Mesenchymal stem cell (in vitro differentiated cells and primary cell): ENCODE measurements at regions not wholly inside any gene's neighbourhood (a gene's known extent, or its start where the extent isn't known, plus 50 kb on each side); places are given as distances from the start of the nearest gene placed in this dataset.
"Not testable (repeated sequence)": the region's sequence is repeated elsewhere in the genome, so short reads cannot be mapped to it uniquely, and the experiment has no call there.

Experiments used
- DNase-seq: peaks from one replicate; pipeline ENCODE4 v3.0.0-alpha.2; 2013
- H2AFZ ChIP-seq: one replicate; pipeline ENCODE4 v1.6.1; 2013; ENCODE audit warnings: low read depth, mild to moderate bottlenecking, control low read depth, inconsistent platforms, low read length, moderate library complexity
- H2AK5ac ChIP-seq: 2 replicates; pipeline ENCODE4 v1.6.1; 2013; ENCODE audit warnings: low read length, moderate library complexity, mild to moderate bottlenecking, inconsistent platforms; ENCODE audit not compliant: severe bottlenecking
- H2BK120ac ChIP-seq: one replicate; pipeline ENCODE4 v1.6.1; 2013; ENCODE audit warnings: low read depth, mild to moderate bottlenecking, inconsistent platforms, low read length, moderate library complexity
- H2BK12ac ChIP-seq, 2 experiments: one replicate each; pipeline ENCODE4 v1.6.1; 2013; ENCODE audit warnings: inconsistent platforms in 2 of 2, low read length in 2 of 2, mild to moderate bottlenecking in 2 of 2, moderate library complexity in 2 of 2, control low read depth in 1 of 2
- H2BK15ac ChIP-seq: one replicate; pipeline ENCODE4 v1.6.1; 2013; ENCODE audit warnings: mild to moderate bottlenecking, low read depth, inconsistent platforms; ENCODE audit not compliant: poor library complexity, severe bottlenecking
- H2BK5ac ChIP-seq: 2 replicates; pipeline ENCODE4 v1.6.1; 2013; ENCODE audit warnings: low read depth, mild to moderate bottlenecking, low read length, control low read depth, inconsistent platforms; ENCODE audit not compliant: poor library complexity, severe bottlenecking
- H3K14ac ChIP-seq, 2 experiments: one replicate each; pipeline ENCODE4 v1.6.1; 2013; ENCODE audit warnings: inconsistent platforms in 2 of 2, low read length in 2 of 2, control low read depth in 1 of 2, mild to moderate bottlenecking in 1 of 2, moderate library complexity in 1 of 2
- H3K18ac ChIP-seq, 2 experiments: one replicate each; pipeline ENCODE4 v1.6.1; 2013; ENCODE audit warnings: inconsistent platforms in 2 of 2, low read length in 2 of 2, control low read depth in 1 of 2, low read depth in 1 of 2, mild to moderate bottlenecking in 1 of 2
- H3K23ac ChIP-seq, 2 experiments: one replicate each; pipeline ENCODE4 v1.6.1; 2013; ENCODE audit warnings: inconsistent platforms in 2 of 2, low read length in 2 of 2, mild to moderate bottlenecking in 2 of 2, moderate library complexity in 2 of 2, control low read depth in 1 of 2
- H3K27ac ChIP-seq: 2 replicates; pipeline ENCODE4 v1.5.1; 2013; ENCODE audit warnings: mild to moderate bottlenecking, moderate library complexity, low read length, control low read depth, inconsistent platforms; ENCODE audit not compliant: poor library complexity, severe bottlenecking
- H3K27me3 ChIP-seq, 2 experiments: 2 replicates each; pipeline versions ENCODE4 v1.6.1 to v1.7.0; 2013; ENCODE audit warnings: low read length in 2 of 2, mild to moderate bottlenecking in 2 of 2, moderate library complexity in 2 of 2, control low read depth in 1 of 2, inconsistent platforms in 1 of 2; ENCODE audit not compliant: control insufficient read depth in 1 of 2, insufficient read depth in 1 of 2
- H3K36me3 ChIP-seq, 2 experiments: 2 replicates each; pipeline versions ENCODE4 v1.6.1 to v1.7.0; 2013; ENCODE audit warnings: low read length in 2 of 2, control low read depth in 1 of 2, inconsistent platforms in 1 of 2, low read depth in 1 of 2, mild to moderate bottlenecking in 1 of 2; ENCODE audit not compliant: insufficient read depth in 2 of 2, control insufficient read depth in 1 of 2
- H3K4ac ChIP-seq, 2 experiments: one replicate each; pipeline ENCODE4 v1.6.1; 2013; ENCODE audit warnings: inconsistent platforms in 2 of 2, low read length in 2 of 2, mild to moderate bottlenecking in 2 of 2, moderate library complexity in 2 of 2, control low read depth in 1 of 2, low read depth in 1 of 2
- H3K4me1 ChIP-seq: 2 replicates; pipeline ENCODE4 v1.6.1; 2013; ENCODE audit warnings: low read depth, low read length, control low read depth; ENCODE audit not compliant: control insufficient read depth, insufficient read depth
- H3K4me2 ChIP-seq: 2 replicates; pipeline ENCODE4 v1.6.1; 2013; ENCODE audit warnings: low read length, mild to moderate bottlenecking, inconsistent platforms; ENCODE audit not compliant: poor library complexity, severe bottlenecking
- H3K4me3 ChIP-seq, 2 experiments: 2 replicates each; pipeline versions ENCODE4 v1.5.1 to v1.7.0; 2013; ENCODE audit warnings: low read length in 2 of 2, mild to moderate bottlenecking in 2 of 2, control low read depth in 1 of 2, low read depth in 1 of 2; ENCODE audit not compliant: insufficient read depth in 1 of 2
- H3K79me1 ChIP-seq: replicated peaks from 2 replicates; pipeline ENCODE4 v1.6.1; 2013; ENCODE audit warnings: mild to moderate bottlenecking, control low read depth, low read length, inconsistent platforms; ENCODE audit not compliant: poor library complexity, severe bottlenecking
- H3K9ac ChIP-seq: 2 replicates; pipeline ENCODE4 v1.7.0; 2013; ENCODE audit warnings: mild to moderate bottlenecking, low read length, moderate library complexity
- H3K9me3 ChIP-seq: 2 replicates; pipeline ENCODE4 v1.7.0; 2013; ENCODE audit warnings: mild to moderate bottlenecking, low read length; ENCODE audit not compliant: control insufficient read depth
- H4K8ac ChIP-seq: one replicate; pipeline ENCODE4 v1.6.1; 2013; ENCODE audit warnings: inconsistent platforms, mild to moderate bottlenecking, low read length, moderate library complexity
- H4K91ac ChIP-seq: one replicate; pipeline ENCODE4 v1.6.1; 2013; ENCODE audit warnings: mild to moderate bottlenecking, low read length, inconsistent platforms
- WGBS: methylation state at CpG from one replicate; pipeline ENCODE4 v1.1.7; 2013; ENCODE audit warnings: mixed read lengths; 5-methylcytosine and 5-hydroxymethylcytosine counted together

- Histone ChIP-seq H3K18ac (no peak overlapping the region), H3K14ac (no peak overlapping the region), H2AFZ (no peak overlapping the region), H2AK5ac (no peak overlapping the region), H2BK5ac (no peak overlapping the region), H3K79me1 (no peaks in the 10 kb centered on the region), H4K8ac (no peak overlapping the region), H3K4me1 (peaks cover 9% of the 10 kb centered on the region), H3K36me3 (no peaks in the 10 kb centered on the region), H3K9me3 (peaks cover 12% of the 10 kb centered on the region), H3K23ac (no peak overlapping the region), H4K91ac (no peak overlapping the region), H3K27ac (no peak overlapping the region), H2BK15ac (no peak overlapping the region), H3K27me3 (peaks cover 83 to 91% of the 10 kb centered on the region in 2 experiments), H2BK120ac (no peak overlapping the region), H3K4ac (no peak overlapping the region), H3K4me2 (no peak overlapping the region), H3K9ac (no peak overlapping the region), H2BK12ac (no peak overlapping the region), H3K4me3 (no peak overlapping the region)
- 86% methylated on average over 13 of the region's 16 CpGs for WGBS
- DNase-seq = no peak
These were observed 107.8 kb downstream of the ADRA2C start for GRCh38 chr4:3874028-3874415.

- 78% methylated on average over 11 of the region's 11 CpGs for WGBS
- peaks cover 12% of the 10 kb centered on the region for H3K9me3 ChIP-seq
- no peak overlapping the region for H3K18ac ChIP-seq
- no peak overlapping the region for H3K4me3 ChIP-seq
- no peak overlapping the region for H3K14ac ChIP-seq
- no peak overlapping the region for H4K8ac ChIP-seq
- no peak overlapping the region for H3K23ac ChIP-seq
- no peaks in the 10 kb centered on the region for H3K79me1 ChIP-seq
- no peak overlapping the region for H3K9ac ChIP-seq
- H3K27me3 ChIP-seq = peaks cover 86 to 91% of the 10 kb centered on the region in 2 experiments
- no peak overlapping the region for H2BK12ac ChIP-seq
- no peak overlapping the region for H3K4me2 ChIP-seq
- H3K4me1 ChIP-seq = peaks cover 9% of the 10 kb centered on the region
- H3K36me3 ChIP-seq = no peaks in the 10 kb centered on the region
- H2BK120ac ChIP-seq = no peak overlapping the region
- no peak overlapping the region for H2BK5ac ChIP-seq
- no peak for DNase-seq
- H2AFZ ChIP-seq = no peak overlapping the region
- no peak overlapping the region for H3K27ac ChIP-seq
- no peak overlapping the region for H2AK5ac ChIP-seq
- no peak overlapping the region for H3K4ac ChIP-seq
- H4K91ac ChIP-seq = no peak overlapping the region
- H2BK15ac ChIP-seq = no peak overlapping the region
These were observed 108.4 kb downstream of the ADRA2C start for GRCh38 chr4:3874525-3875110.

- H3K18ac ChIP-seq = no peak overlapping the region
- no peak overlapping the region for H3K4me3 ChIP-seq
- no peak overlapping the region for H4K8ac ChIP-seq
- peaks cover 12% of the 10 kb centered on the region for H3K9me3 ChIP-seq
- H3K27me3 ChIP-seq = peaks cover 85 to 90% of the 10 kb centered on the region in 2 experiments
- no peak overlapping the region for H2AK5ac ChIP-seq
- no peak overlapping the region for H3K4me2 ChIP-seq
- H2BK15ac ChIP-seq = no peak overlapping the region
- H3K4me1 ChIP-seq = peaks cover 17% of the 10 kb centered on the region
- no peak overlapping the region for H3K14ac ChIP-seq
- H3K9ac ChIP-seq = no peak overlapping the region
- H2BK5ac ChIP-seq = no peak overlapping the region
- no peak overlapping the region for H3K4ac ChIP-seq
- no peak overlapping the region for H2AFZ ChIP-seq
- no peak overlapping the region for H4K91ac ChIP-seq
- no peak overlapping the region for H2BK120ac ChIP-seq
- H3K23ac ChIP-seq = no peak overlapping the region
- 83% methylated on average over 4 of the region's 4 CpGs for WGBS
- H3K79me1 ChIP-seq = no peaks in the 10 kb centered on the region
- no peak overlapping the region for H3K27ac ChIP-seq
- H2BK12ac ChIP-seq = no peak overlapping the region
- DNase-seq = no peak
- H3K36me3 ChIP-seq = no peaks in the 10 kb centered on the region
These were observed 109.3 kb downstream of the ADRA2C start for GRCh38 chr4:3875466-3875865.

GRCh38 chr4:3876057-3876845 lies 110.1 kb downstream of the ADRA2C start:
- H3K27ac ChIP-seq, H3K36me3 ChIP-seq, H3K9ac ChIP-seq, H3K14ac ChIP-seq, H3K23ac ChIP-seq, H3K79me1 ChIP-seq, H2AK5ac ChIP-seq, H2BK12ac ChIP-seq, H2BK5ac ChIP-seq, H3K4ac ChIP-seq, H3K4me2 ChIP-seq, H2BK15ac ChIP-seq, H2AFZ ChIP-seq, H3K4me3 ChIP-seq, H4K8ac ChIP-seq, DNase-seq, H2BK120ac ChIP-seq, H4K91ac ChIP-seq, H3K18ac ChIP-seq: not testable (repeated sequence)
- Histone ChIP-seq H3K4me1 (peaks cover 17% of the 10 kb centered on the region), H3K9me3 (peaks cover 12% of the 10 kb centered on the region), H3K27me3 (peaks cover 83 to 90% of the 10 kb centered on the region in 2 experiments)
- WGBS = 67% methylated on average over 17 of the region's 24 CpGs
